HL-60 (cell line): ENCODE measurements at regions not wholly inside any gene's neighbourhood (a gene's known extent, or its start where the extent isn't known, plus 50 kb on each side); places are given as distances from the start of the nearest gene placed in this dataset.
"Not testable (repeated sequence)": the region's sequence is repeated elsewhere in the genome, so short reads cannot be mapped to it uniquely, and the experiment has no call there.

Experiments
- GABPA ChIP-seq: IDR thresholded peaks from 2 replicates; pipeline ENCODE4 v1.6.1; 2012; ENCODE audit warnings: low read depth
- POLR2AphosphoS5 ChIP-seq: IDR thresholded peaks from 2 replicates; pipeline ENCODE4 v1.6.1; 2012; ENCODE audit warnings: low read depth
- TF ChIP-seq, protein P1 (sequence below): IDR thresholded peaks from one replicate; pipeline ENCODE4 v1.5.1; 2011; ENCODE audit warnings: low read length, control low read depth, inconsistent platforms; ENCODE audit not compliant: insufficient read depth
- TF ChIP-seq, protein P2 (sequence below): IDR thresholded peaks from 2 replicates; pipeline ENCODE4 v1.6.1; 2012; ENCODE audit warnings: low read depth; ENCODE audit not compliant: insufficient replicate concordance

DNA sequence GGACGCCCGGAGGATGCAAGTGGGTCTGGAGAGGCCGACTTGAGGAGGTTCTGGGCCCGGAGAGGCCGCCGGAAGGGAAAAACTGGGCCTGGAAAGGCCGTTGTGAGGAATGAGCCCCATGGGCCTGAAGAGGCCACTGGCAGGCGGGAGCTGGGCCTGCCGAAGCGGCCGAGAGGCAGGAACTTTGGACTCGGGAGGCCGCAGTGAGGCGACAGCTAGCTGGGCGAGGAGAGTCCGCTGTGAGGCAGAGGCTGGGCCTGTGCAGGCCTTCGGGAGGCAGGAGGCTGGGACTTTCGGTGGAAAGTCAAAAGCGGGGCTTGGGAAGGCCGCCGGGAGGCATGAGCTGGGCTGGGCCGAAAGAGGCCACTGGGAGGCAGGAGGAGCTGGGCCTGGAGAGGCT is 199.6 kb downstream of the CEP170 start:
- TF ChIP-seq, protein P1, sequence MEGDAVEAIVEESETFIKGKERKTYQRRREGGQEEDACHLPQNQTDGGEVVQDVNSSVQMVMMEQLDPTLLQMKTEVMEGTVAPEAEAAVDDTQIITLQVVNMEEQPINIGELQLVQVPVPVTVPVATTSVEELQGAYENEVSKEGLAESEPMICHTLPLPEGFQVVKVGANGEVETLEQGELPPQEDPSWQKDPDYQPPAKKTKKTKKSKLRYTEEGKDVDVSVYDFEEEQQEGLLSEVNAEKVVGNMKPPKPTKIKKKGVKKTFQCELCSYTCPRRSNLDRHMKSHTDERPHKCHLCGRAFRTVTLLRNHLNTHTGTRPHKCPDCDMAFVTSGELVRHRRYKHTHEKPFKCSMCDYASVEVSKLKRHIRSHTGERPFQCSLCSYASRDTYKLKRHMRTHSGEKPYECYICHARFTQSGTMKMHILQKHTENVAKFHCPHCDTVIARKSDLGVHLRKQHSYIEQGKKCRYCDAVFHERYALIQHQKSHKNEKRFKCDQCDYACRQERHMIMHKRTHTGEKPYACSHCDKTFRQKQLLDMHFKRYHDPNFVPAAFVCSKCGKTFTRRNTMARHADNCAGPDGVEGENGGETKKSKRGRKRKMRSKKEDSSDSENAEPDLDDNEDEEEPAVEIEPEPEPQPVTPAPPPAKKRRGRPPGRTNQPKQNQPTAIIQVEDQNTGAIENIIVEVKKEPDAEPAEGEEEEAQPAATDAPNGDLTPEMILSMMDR: not testable (repeated sequence)
- TF ChIP-seq POLR2AphosphoS5, GABPA: not testable (repeated sequence)
- TF ChIP-seq, protein P2, sequence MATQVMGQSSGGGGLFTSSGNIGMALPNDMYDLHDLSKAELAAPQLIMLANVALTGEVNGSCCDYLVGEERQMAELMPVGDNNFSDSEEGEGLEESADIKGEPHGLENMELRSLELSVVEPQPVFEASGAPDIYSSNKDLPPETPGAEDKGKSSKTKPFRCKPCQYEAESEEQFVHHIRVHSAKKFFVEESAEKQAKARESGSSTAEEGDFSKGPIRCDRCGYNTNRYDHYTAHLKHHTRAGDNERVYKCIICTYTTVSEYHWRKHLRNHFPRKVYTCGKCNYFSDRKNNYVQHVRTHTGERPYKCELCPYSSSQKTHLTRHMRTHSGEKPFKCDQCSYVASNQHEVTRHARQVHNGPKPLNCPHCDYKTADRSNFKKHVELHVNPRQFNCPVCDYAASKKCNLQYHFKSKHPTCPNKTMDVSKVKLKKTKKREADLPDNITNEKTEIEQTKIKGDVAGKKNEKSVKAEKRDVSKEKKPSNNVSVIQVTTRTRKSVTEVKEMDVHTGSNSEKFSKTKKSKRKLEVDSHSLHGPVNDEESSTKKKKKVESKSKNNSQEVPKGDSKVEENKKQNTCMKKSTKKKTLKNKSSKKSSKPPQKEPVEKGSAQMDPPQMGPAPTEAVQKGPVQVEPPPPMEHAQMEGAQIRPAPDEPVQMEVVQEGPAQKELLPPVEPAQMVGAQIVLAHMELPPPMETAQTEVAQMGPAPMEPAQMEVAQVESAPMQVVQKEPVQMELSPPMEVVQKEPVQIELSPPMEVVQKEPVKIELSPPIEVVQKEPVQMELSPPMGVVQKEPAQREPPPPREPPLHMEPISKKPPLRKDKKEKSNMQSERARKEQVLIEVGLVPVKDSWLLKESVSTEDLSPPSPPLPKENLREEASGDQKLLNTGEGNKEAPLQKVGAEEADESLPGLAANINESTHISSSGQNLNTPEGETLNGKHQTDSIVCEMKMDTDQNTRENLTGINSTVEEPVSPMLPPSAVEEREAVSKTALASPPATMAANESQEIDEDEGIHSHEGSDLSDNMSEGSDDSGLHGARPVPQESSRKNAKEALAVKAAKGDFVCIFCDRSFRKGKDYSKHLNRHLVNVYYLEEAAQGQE: not testable (repeated sequence)
